A673 (cell line): ENCODE measurements at regions not wholly inside any gene's neighbourhood (a gene's known extent, or its start where the extent isn't known, plus 50 kb on each side); places are given as distances from the start of the nearest gene placed in this dataset.

Source experiments
- CTCF ChIP-seq: fragments of 300-800, 200-600 bp; sonication (generic); conservative IDR thresholded peaks from 2 replicates; pipeline ENCODE4 v1.5.1; 2017; ENCODE audit warnings: low read depth, mild to moderate bottlenecking, antibody characterized with exemption, low read length, moderate library complexity, mixed read lengths
- EZH2 ChIP-seq: fragments of 200-600 bp; sonication (generic); IDR thresholded peaks from 2 replicates; pipeline ENCODE4 v1.6.1; 2017; ENCODE audit warnings: borderline replicate concordance, low read depth, mild to moderate bottlenecking, mixed read lengths, antibody characterized with exemption, low read length; ENCODE audit not compliant: poor library complexity, severe bottlenecking

GRCh38 chr20:4533368-4534133, 152.7 kb upstream of the PRNP start:
- TF ChIP-seq CTCF (no peak), EZH2 (no peak)
